Naive thymus-derived CD8-positive, alpha-beta T cell (primary cell): ENCODE measurements at regions not wholly inside any gene's neighbourhood (a gene's known extent, or its start where the extent isn't known, plus 50 kb on each side); places are given as distances from the start of the nearest gene placed in this dataset.
"Not testable (repeated sequence)": the region's sequence is repeated elsewhere in the genome, so short reads cannot be mapped to it uniquely, and the experiment has no call there.

Experiments
- ATAC-seq, 2 donors: fragments of 150-1000 bp; cut with Tn5 transposase in 1 of 2; sonication (Bioruptor Pico), chemical (Tn5 transposase) in 1 of 2; 1 replicate in 1 of 2; 2 replicates in 1 of 2; pipeline ENCODE4 v1.10.0; 2021; ENCODE audit warnings: mild to moderate bottlenecking in 2 of 2, moderate library complexity in 2 of 2
- POLR2A ChIA-PET: fragments of 350-600 bp; sonication (Branson Sonifier 250); formaldehyde crosslinking; loops from one replicate; lab custom pipeline; 2021; ENCODE audit warnings: antibody characterized with exemption; lab: Charles Lee
- DNase-seq, 10 donors: peaks; one replicate each; pipeline versions ENCODE4 v3.0.0 to v3.0.0-alpha.2; 2020 to 2022
- H3K27ac Mint-ChIP-seq, 10 donors: one replicate each; pipeline ENCODE4 v1.8.0; 2020 to 2022; ENCODE audit warnings: mild to moderate bottlenecking in 10 of 10, mixed read lengths in 10 of 10, moderate library complexity in 4 of 10, inconsistent platforms in 1 of 10
- H3K27me3 Mint-ChIP-seq, 5 donors: one replicate each; pipeline ENCODE4 v1.8.0; 2021 to 2022; ENCODE audit warnings: mixed read lengths in 5 of 5
- H3K36me3 Mint-ChIP-seq, 3 donors: one replicate each; pipeline ENCODE4 v1.8.0; 2020 to 2022; ENCODE audit warnings: mixed read lengths in 3 of 3, mild to moderate bottlenecking in 2 of 3, inconsistent platforms in 1 of 3
- H3K4me1 Mint-ChIP-seq, 4 donors: one replicate each; pipeline ENCODE4 v1.8.0; 2021 to 2022; ENCODE audit warnings: mixed read lengths in 4 of 4
- H3K4me3 Mint-ChIP-seq, 10 donors: one replicate each; pipeline ENCODE4 v1.8.0; 2020 to 2022; ENCODE audit warnings: mild to moderate bottlenecking in 10 of 10, mixed read lengths in 10 of 10, moderate library complexity in 6 of 10, inconsistent platforms in 1 of 10
- H3K9me3 Mint-ChIP-seq, 9 donors: one replicate each; pipeline ENCODE4 v1.8.0; 2020 to 2022; ENCODE audit warnings: mixed read lengths in 9 of 9, mild to moderate bottlenecking in 3 of 9, inconsistent platforms in 1 of 9, moderate library complexity in 1 of 9

- DNase-seq, result no peak
- POLR2A ChIA-PET, result no interaction called here
- no peak overlapping the region for H3K27ac Mint-ChIP-seq
Measured at GRCh38 chr6:104472021-104472901, 387.5 kb downstream of the HACE1 start.

GRCh38 chr6:104466306-104466705 is 393.4 kb downstream of the HACE1 start:
- Mint-ChIP-seq H3K4me1 (no peaks in the 10 kb centered on the region), H3K36me3 (no peaks in the 10 kb centered on the region), H3K9me3 (no peaks in the 10 kb centered on the region), H3K27me3 (peaks cover 0 to 14% (median 2%) of the 10 kb centered on the region in 5 donors), H3K4me3 (no peak overlapping the region), H3K27ac (no peak overlapping the region)
- ATAC-seq (no peak), DNase-seq (no peak)
- POLR2A ChIA-PET, result no interaction called here

More at GRCh38 chr6:104472021-104472901, 387.5 kb downstream of the HACE1 start:
- no peaks in the 10 kb centered on the region for H3K36me3 Mint-ChIP-seq
- no peaks in the 10 kb centered on the region for H3K4me1 Mint-ChIP-seq
- ATAC-seq, result no peak
- no peaks in the 10 kb centered on the region for H3K9me3 Mint-ChIP-seq
- H3K27me3 Mint-ChIP-seq, result peaks cover 4 to 18% (median 6%) of the 10 kb centered on the region in 5 donors
- no peak overlapping the region for H3K4me3 Mint-ChIP-seq

GRCh38 chr6:104462811-104463599 is 396.7 kb downstream of the HACE1 start:
- no peaks in the 10 kb centered on the region for H3K4me1 Mint-ChIP-seq

GRCh38 chr6:104460738-104461483 is 398.8 kb downstream of the HACE1 start:
- Mint-ChIP-seq H3K4me1 (no peaks in the 10 kb centered on the region), H3K4me3 (no peak overlapping the region), H3K36me3 (no peaks in the 10 kb centered on the region), H3K27me3 (peaks cover 0 to 6% (median 1%) of the 10 kb centered on the region in 5 donors), H3K27ac (no peak overlapping the region), H3K9me3 (no peaks in the 10 kb centered on the region)
- DNase-seq (no peak), ATAC-seq (no peak)
- POLR2A ChIA-PET, result no interaction called here

More at GRCh38 chr6:104462811-104463599, 396.7 kb downstream of the HACE1 start:
- no peak overlapping the region for H3K27ac Mint-ChIP-seq
- H3K27me3 Mint-ChIP-seq, result peaks cover 0 to 8% (median 2%) of the 10 kb centered on the region in 5 donors
- H3K4me3 Mint-ChIP-seq, result no peak overlapping the region
- H3K36me3 Mint-ChIP-seq, result no peaks in the 10 kb centered on the region
- ATAC-seq, result no peak
- H3K9me3 Mint-ChIP-seq, result no peaks in the 10 kb centered on the region
- DNase-seq, result no peak
- POLR2A ChIA-PET, result no interaction called here

GRCh38 chr6:104459543-104459942 is 400.2 kb downstream of the HACE1 start:
- POLR2A ChIA-PET, result no interaction called here
- no peaks in the 10 kb centered on the region for H3K36me3 Mint-ChIP-seq
- ATAC-seq (no peak), DNase-seq (no peak)
- no peaks in the 10 kb centered on the region for H3K9me3 Mint-ChIP-seq
- H3K27ac Mint-ChIP-seq, result no peak overlapping the region
- no peaks in the 10 kb centered on the region for H3K27me3 Mint-ChIP-seq
- H3K4me3 Mint-ChIP-seq, result no peak overlapping the region
- no peaks in the 10 kb centered on the region for H3K4me1 Mint-ChIP-seq

GRCh38 chr6:104449918-104450317 is 409.8 kb downstream of the HACE1 start:
- Mint-ChIP-seq H3K27ac (no peak overlapping the region), H3K36me3 (no peaks in the 10 kb centered on the region), H3K4me1 (no peaks in the 10 kb centered on the region), H3K27me3 (peaks cover 0 to 3% (median 0%) of the 10 kb centered on the region in 5 donors), H3K4me3 (no peak overlapping the region), H3K9me3 (peaks cover 0 to 7% (median 0%) of the 10 kb centered on the region in 9 donors)
- no peak for ATAC-seq
- no peak for DNase-seq
- POLR2A ChIA-PET, result no interaction called here

GRCh38 chr6:104446101-104447080 is 413.3 kb downstream of the HACE1 start:
- H3K4me3 Mint-ChIP-seq, H3K27me3 Mint-ChIP-seq, H3K9me3 Mint-ChIP-seq, POLR2A ChIA-PET, H3K27ac Mint-ChIP-seq, ATAC-seq, H3K4me1 Mint-ChIP-seq, DNase-seq, H3K36me3 Mint-ChIP-seq: not testable (repeated sequence)

GRCh38 chr6:104434519-104434918 is 425.2 kb downstream of the HACE1 start:
- POLR2A ChIA-PET, result no interaction called here
- peaks cover 0 to 6% (median 3%) of the 10 kb centered on the region in 5 donors for H3K27me3 Mint-ChIP-seq

GRCh38 chr6:104431096-104431495 is 428.6 kb downstream of the HACE1 start:
- DNase-seq (no peak), ATAC-seq (no peak)
- Mint-ChIP-seq H3K27ac (no peak overlapping the region), H3K4me1 (no peaks in the 10 kb centered on the region), H3K27me3 (peaks cover 0 to 15% (median 0%) of the 10 kb centered on the region in 5 donors), H3K9me3 (peaks cover 0 to 16% (median 4%) of the 10 kb centered on the region in 9 donors), H3K4me3 (no peak overlapping the region), H3K36me3 (peaks cover 0 to 4% (median 0%) of the 10 kb centered on the region in 3 donors)
- POLR2A ChIA-PET, result no interaction called here

More at GRCh38 chr6:104434519-104434918, 425.2 kb downstream of the HACE1 start:
- H3K4me3 Mint-ChIP-seq, result no peak overlapping the region
- no peaks in the 10 kb centered on the region for H3K36me3 Mint-ChIP-seq
- ATAC-seq (no peak), DNase-seq (no peak)
- H3K4me1 Mint-ChIP-seq, result no peaks in the 10 kb centered on the region
- peaks cover 0 to 6% (median 2%) of the 10 kb centered on the region in 9 donors for H3K9me3 Mint-ChIP-seq
- no peak overlapping the region for H3K27ac Mint-ChIP-seq

GRCh38 chr6:104428184-104428583 is 431.5 kb downstream of the HACE1 start:
- ATAC-seq, result no peak
- H3K27ac Mint-ChIP-seq, result no peak overlapping the region
- no peak overlapping the region for H3K4me3 Mint-ChIP-seq
- H3K9me3 Mint-ChIP-seq, result peaks cover 0 to 39% (median 8%) of the 10 kb centered on the region in 9 donors
- POLR2A ChIA-PET, result no interaction called here
- no peak for DNase-seq
- peaks cover 0 to 21% (median 0%) of the 10 kb centered on the region in 5 donors for H3K27me3 Mint-ChIP-seq
- H3K36me3 Mint-ChIP-seq, result peaks cover 0 to 4% (median 0%) of the 10 kb centered on the region in 3 donors
- H3K4me1 Mint-ChIP-seq, result no peaks in the 10 kb centered on the region

- POLR2A ChIA-PET, result no interaction called here
- Mint-ChIP-seq H3K9me3 (peaks cover 5 to 44% (median 13%) of the 10 kb centered on the region in 9 donors), H3K27me3 (peaks cover 0 to 23% (median 3%) of the 10 kb centered on the region in 5 donors), H3K4me3 (no peak overlapping the region), H3K36me3 (peaks cover 0 to 8% (median 0%) of the 10 kb centered on the region in 3 donors), H3K27ac (no peak overlapping the region), H3K4me1 (no peaks in the 10 kb centered on the region)
- DNase-seq, result no peak
- ATAC-seq, result no peak
Measured at GRCh38 chr6:104423691-104424090, 436.0 kb downstream of the HACE1 start.
